Adrenal gland (tissue), 9 donors: ENCODE measurements at regions not wholly inside any gene's neighbourhood (a gene's known extent, or its start where the extent isn't known, plus 50 kb on each side); places are given as distances from the start of the nearest gene placed in this dataset.

Source experiments
- DNase-seq, 7 donors: peaks; one replicate each; pipeline ENCODE4 v3.0.0-alpha.2; 2019 to 2020
- H3K27ac ChIP-seq, 5 donors: fragments of 200-600 bp; sonication (generic) in 4 of 5; 1 replicate in 3 of 5; 2 replicates in 2 of 5; pipeline versions ENCODE4 v1.5.1 to v1.8.0; 2016 to 2020; ENCODE audit warnings: mild to moderate bottlenecking in 1 of 5
- H3K27me3 ChIP-seq: fragments of 200-600 bp; 2 replicates; pipeline ENCODE4 v1.8.0; 2021
- H3K36me3 ChIP-seq, 2 donors: fragments of 200-600 bp; replicated peaks in 1 of 2; 1 replicate in 1 of 2; 2 replicates in 1 of 2; pipeline versions ENCODE4 v1.5.1 to v1.8.0; 2018 to 2022
- H3K4me1 ChIP-seq, 2 donors: fragments of 200-600 bp; replicated peaks in 1 of 2; 1 replicate in 1 of 2; 2 replicates in 1 of 2; pipeline versions ENCODE4 v1.5.1 to v1.8.0; 2018 to 2021
- H3K4me3 ChIP-seq, 4 donors: fragments of 200-600 bp; sonication (generic) in 3 of 4; one replicate each; pipeline ENCODE4 v1.5.1; 2016 to 2018
- H3K9me3 ChIP-seq, 3 donors: fragments of 200-600 bp; sonication (generic) in 1 of 3; replicated peaks in 1 of 3; 1 replicate in 2 of 3; 2 replicates in 1 of 3; pipeline versions ENCODE4 v1.5.1 to v1.8.0; 2016 to 2021
- CTCF ChIP-seq, 6 experiments: fragments of 450-650 bp in 4 of 6; fragments of 200-600 bp in 2 of 6; sonication (generic) in 1 of 6; IDR thresholded peaks; 1 replicate in 5 of 6; 2 replicates in 1 of 6; pipeline versions ENCODE4 v1.5.1 to v1.8.0; 2016 to 2021; ENCODE audit warnings: antibody characterized with exemption in 6 of 6, mild to moderate bottlenecking in 2 of 6, moderate library complexity in 1 of 6
- POLR2A ChIP-seq, 2 donors: fragments of 450-650 bp; IDR thresholded peaks; one replicate each; pipeline ENCODE4 v1.6.1; 2017; ENCODE audit warnings: antibody characterized with exemption in 2 of 2, mild to moderate bottlenecking in 2 of 2, moderate library complexity in 1 of 2
- WGBS, 4 donors: extraction: QIAGEN DNeasy Blood & Tissue Kit in 2 of 4; methylation state at CpG; one replicate each; pipeline versions ENCODE4 v1.1.5 to v1.1.7; 2013 to 2017; 5-methylcytosine and 5-hydroxymethylcytosine counted together
- intact Hi-C, 2 donors: fragments of 100-400 bp; cut with DNase I; formaldehyde crosslinking; loops; one replicate each; pipeline versions ENCODE4 v1.14.1 to v1.15.0; 2022 to 2023
- donor health status: healthy with polysubstance abuse.
- donor health status: Bipolar disorder and iron deficiency.
- donor health status: DM: yes; HTN: yes; CAD: no.
- donor health status: DM: no; HTN: no; CAD: no.
- donor health status: DM: no; HTN: no; CAD: no.

- no peaks in the 10 kb centered on the region for H3K4me1 ChIP-seq
- no peaks in the 10 kb centered on the region for H3K27me3 ChIP-seq
- no peaks in the 10 kb centered on the region for H3K36me3 ChIP-seq
- intact Hi-C loops = no loop called here
- DNase-seq = no peak
- 36 to 62% (median 52%) methylated on average over 1 of the region's 1 CpG for WGBS, 4 donors
- no peak overlapping the region for H3K4me3 ChIP-seq
- no peaks in the 10 kb centered on the region for H3K9me3 ChIP-seq
- no peak overlapping the region for H3K27ac ChIP-seq
- TF ChIP-seq POLR2A (IDR thresholded peaks at IDR 0.05) = no peak
- no peak for TF ChIP-seq CTCF (IDR thresholded peaks at IDR 0.05)
Measured at GRCh38 chr12:18823461-18823860, 85.5 kb downstream of the CAPZA3 start.

- Histone ChIP-seq H3K27ac (no peak overlapping the region), H3K4me3 (no peak overlapping the region), H3K9me3 (no peaks in the 10 kb centered on the region), H3K4me1 (no peaks in the 10 kb centered on the region), H3K27me3 (no peaks in the 10 kb centered on the region), H3K36me3 (no peaks in the 10 kb centered on the region)
- DNase-seq = no peak
- no peak for TF ChIP-seq CTCF (IDR thresholded peaks at IDR 0.05)
- TF ChIP-seq POLR2A (IDR thresholded peaks at IDR 0.05) = no peak
- WGBS, 4 donors = 71 to 89% (median 80%) methylated on average over 11 of the region's 11 CpGs
- intact Hi-C loops = no loop called here
Measured at GRCh38 chr12:18824287-18824686, 86.4 kb downstream of the CAPZA3 start.

- Histone ChIP-seq H3K4me3 (no peak overlapping the region), H3K4me1 (no peaks in the 10 kb centered on the region), H3K9me3 (no peaks in the 10 kb centered on the region), H3K36me3 (no peaks in the 10 kb centered on the region), H3K27ac (no peak overlapping the region), H3K27me3 (no peaks in the 10 kb centered on the region)
- no peak for DNase-seq
- 84 to 99% (median 92%) methylated on average over 2 of the region's 2 CpGs for WGBS, 4 donors
- intact Hi-C loops = no loop called here
- TF ChIP-seq POLR2A (IDR thresholded peaks at IDR 0.05) (no peak), CTCF (IDR thresholded peaks at IDR 0.05) (no peak)
Measured at GRCh38 chr12:18825138-18825537, 87.2 kb downstream of the CAPZA3 start.

DNA sequence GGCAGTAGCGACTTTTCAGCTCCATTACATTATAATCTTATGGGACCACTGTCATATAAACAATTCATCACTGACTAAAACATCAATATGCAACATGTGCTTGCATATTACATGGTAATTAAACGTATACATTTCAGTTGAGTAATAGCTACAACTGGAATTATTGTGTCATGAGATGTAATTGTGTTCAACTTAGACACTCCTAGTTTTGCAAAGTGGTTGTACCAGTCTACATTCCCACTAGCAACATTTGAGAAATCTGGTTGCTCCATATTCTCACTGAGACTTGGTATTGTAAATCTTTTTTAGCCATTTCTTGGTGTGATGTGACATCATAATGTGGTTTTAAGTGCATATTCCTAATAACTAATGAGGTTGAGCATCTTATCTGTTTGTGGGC, 90.0 kb downstream of the CAPZA3 start:
- H3K36me3 ChIP-seq = no peaks in the 10 kb centered on the region
- H3K4me3 ChIP-seq = no peak overlapping the region
- DNase-seq = no peak
- WGBS, 4 donors = 77 to 82% (median 80%) methylated on average over 2 of the region's 2 CpGs
- H3K4me1 ChIP-seq = no peaks in the 10 kb centered on the region
- no peak overlapping the region for H3K27ac ChIP-seq
- intact Hi-C loops = no loop called here
- no peaks in the 10 kb centered on the region for H3K27me3 ChIP-seq
- TF ChIP-seq CTCF (IDR thresholded peaks at IDR 0.05) = no peak
- TF ChIP-seq POLR2A (IDR thresholded peaks at IDR 0.05) = no peak
- H3K9me3 ChIP-seq = no peaks in the 10 kb centered on the region
